ENCODE measurements at regions not wholly inside any gene's neighbourhood (a gene's known extent, or its start where the extent isn't known, plus 50 kb on each side); places are given as distances from the start of the nearest gene placed in this dataset.

GRCh38 chr13:55029280-55029679, 2000.7 kb downstream of the OLFM4 start:
- no peak overlapping the region for H2AFZ ChIP-seq (ENCODE audit: low read length)

More at GRCh38 chr13:55029280-55029679, 2000.7 kb downstream of the OLFM4 start:
- DNase-seq (ENCODE audit: low read depth in 1 of 2, low spot score in 2 of 2): no peak
- peaks cover 0 to 2% (median 0%) of the 10 kb centered on the region in 4 experiments; a peak in 3 of 8 replicates for H3K36me3 ChIP-seq (ENCODE audit: control insufficient read depth in 2 of 4, insufficient read depth in 4 of 4, low read length in 3 of 4)
- H4K5ac ChIP-seq (ENCODE audit: insufficient read length, low read depth, low read length): no peak overlapping the region
- no peak overlapping the region for H3K18ac ChIP-seq (ENCODE audit: extremely low read depth, low read length)
- CTCF ChIA-PET (ENCODE audit: partially characterized antibody): no interaction called here
- H3K27ac ChIP-seq (ENCODE audit: low read depth, low read length): no peak overlapping the region
- no peak overlapping the region for H3K9ac ChIP-seq (replicated peaks in 1 of 4; ENCODE audit: extremely low read depth in 1 of 4, low read depth in 3 of 4, low read length in 3 of 4)
- H2BK5ac ChIP-seq (ENCODE audit: low read depth, low read length): no peak overlapping the region
- no peak overlapping the region for H3K23ac ChIP-seq (ENCODE audit: insufficient read length)
- FAIRE-seq: no peak
- no peaks in the 10 kb centered on the region for H3K23me2 ChIP-seq (ENCODE audit: low read depth, low read length)
- H3K4me1 ChIP-seq (replicated peaks in 1 of 4; ENCODE audit: control insufficient read depth in 3 of 4, insufficient read depth in 4 of 4, low read length in 3 of 4): no peaks in the 10 kb centered on the region
- 85% methylated on average over 2 of the region's 2 CpGs; no CpG with 5 or more reads in 1 of the 2 experiments for WGBS, 2 experiments (ENCODE audit: extremely low coverage in 1 of 2, insufficient coverage in 1 of 2, insufficient read length in 1 of 2, insufficient replicate concordance in 2 of 2, low coverage in 1 of 2, low lambda C conversion rate in 2 of 2, missing lambda C conversion rate in 1 of 2)
- H2BK15ac ChIP-seq (ENCODE audit: low read length): no peak overlapping the region
- no peak overlapping the region for H3K4me2 ChIP-seq (ENCODE audit: insufficient read depth in 1 of 2, low read depth in 2 of 2, low read length in 2 of 2)
- H3K27me3 ChIP-seq (replicated peaks in 1 of 4; ENCODE audit: control insufficient read depth in 3 of 4, extremely low read depth in 1 of 4, insufficient read depth in 3 of 4, low read length in 3 of 4): no peaks in the 10 kb centered on the region
- H2BK20ac ChIP-seq (ENCODE audit: low read length): no peak overlapping the region
- no peak overlapping the region for H2BK120ac ChIP-seq (replicated peaks; ENCODE audit: low read depth, low read length)
- no peak overlapping the region for H3K4me3 ChIP-seq (ENCODE audit: extremely low read depth in 1 of 4, insufficient read depth in 2 of 4, low read depth in 3 of 4, low read length in 4 of 4)
- H2AK5ac ChIP-seq (ENCODE audit: low read depth, low read length): no peak overlapping the region
- H2BK12ac ChIP-seq (ENCODE audit: low read depth, low read length): no peak overlapping the region
- H3K9me3 ChIP-seq (ENCODE audit: insufficient read depth in 2 of 2, low read depth in 1 of 2, low read length in 1 of 2): peaks cover 11 to 13% of the 10 kb centered on the region in 2 experiments
- H4K20me1 ChIP-seq (replicated peaks in 1 of 2; ENCODE audit: control insufficient read depth in 1 of 2, insufficient read depth in 2 of 2, low read length in 2 of 2): no peaks in the 10 kb centered on the region
- POLR2A ChIA-PET (ENCODE audit: partially characterized antibody): no interaction called here
- peak; percentile 63; the same call in 1 of the 2 replicates for TF ChIP-seq CEBPB (IDR thresholded peaks at IDR 0.05; ENCODE audit: low read depth, low read length)
- TF ChIP-seq MAX (IDR thresholded peaks at IDR 0.05): no peak
- H3K14ac ChIP-seq (ENCODE audit: insufficient read length): no peak overlapping the region
- H3K79me2 ChIP-seq (ENCODE audit: control insufficient read depth in 1 of 2, insufficient read depth in 2 of 2, low read length in 2 of 2): no peaks in the 10 kb centered on the region
- no peak overlapping the region for H3K4ac ChIP-seq (replicated peaks; ENCODE audit: insufficient read length, low read depth, low read length)
- H3K79me1 ChIP-seq (ENCODE audit: low read depth, low read length): no peaks in the 10 kb centered on the region
- H4K8ac ChIP-seq (ENCODE audit: extremely low read depth, insufficient read depth, low read length): no peak overlapping the region
- H3K56ac ChIP-seq (replicated peaks; ENCODE audit: insufficient read length, low read depth, low read length): no peak overlapping the region
- no peak overlapping the region for H4K91ac ChIP-seq (replicated peaks; ENCODE audit: insufficient read length, low read length)

Measured in H1 (cell line).